GM21576 (cell line): ENCODE measurements at regions not wholly inside any gene's neighbourhood (a gene's known extent, or its start where the extent isn't known, plus 50 kb on each side); places are given as distances from the start of the nearest gene placed in this dataset.

Experiments used
- ATAC-seq: cut with Tn5 transposase; IDR thresholded peaks from one replicate; pipeline ENCODE4 v1.9.1; 2021; ENCODE audit warnings: mild to moderate bottlenecking, moderate library complexity; ENCODE audit not compliant: unreplicated experiment

- ATAC-seq, result no peak
Observed at GRCh38 chr10:111706331-111706730, 477.2 kb downstream of the GPAM start.

DNA sequence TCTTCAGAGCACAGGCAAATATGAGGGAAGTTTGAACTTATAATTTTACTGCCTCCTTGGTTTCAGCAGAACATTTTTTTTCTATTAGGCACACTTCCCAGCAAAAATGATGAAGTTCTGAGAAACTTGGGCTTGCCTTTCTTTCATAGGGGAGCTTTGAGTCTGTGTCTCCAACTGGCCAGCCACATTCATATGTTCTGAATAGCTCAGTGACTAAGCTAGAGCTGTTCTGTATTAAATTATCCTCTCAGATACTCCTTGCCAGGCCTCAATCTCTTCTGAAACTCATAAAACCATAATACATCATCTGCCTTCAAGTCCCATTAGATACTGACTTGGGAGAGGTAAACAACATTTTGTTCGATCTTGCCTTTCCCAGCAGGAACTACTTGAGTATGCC is 476.5 kb downstream of the GPAM start:
- no peak for ATAC-seq

GRCh38 chr10:111709603-111710002 is 474.0 kb downstream of the GPAM start:
- ATAC-seq, result no peak

DNA sequence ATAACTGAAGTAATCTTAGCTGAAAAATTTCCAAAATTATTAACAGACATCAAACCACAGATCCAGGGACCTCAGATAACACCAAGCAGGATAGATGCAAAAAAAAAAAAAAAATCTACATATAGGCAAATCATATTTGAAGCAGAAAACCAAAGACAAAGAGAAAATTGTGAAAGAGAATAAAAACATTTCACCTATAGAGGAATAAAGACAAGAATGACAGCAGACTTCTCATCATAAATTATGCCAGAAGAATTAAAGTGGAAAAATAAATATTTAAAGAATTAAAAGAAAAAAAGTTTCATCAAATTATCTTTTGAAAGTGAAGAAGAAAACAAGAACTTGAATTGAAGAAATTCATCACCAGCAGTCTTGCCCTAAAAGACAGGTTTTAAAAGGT is 467.5 kb downstream of the GPAM start:
- ATAC-seq, result no peak

GRCh38 chr10:111724121-111724520 is 459.4 kb downstream of the GPAM start:
- no peak for ATAC-seq

DNA sequence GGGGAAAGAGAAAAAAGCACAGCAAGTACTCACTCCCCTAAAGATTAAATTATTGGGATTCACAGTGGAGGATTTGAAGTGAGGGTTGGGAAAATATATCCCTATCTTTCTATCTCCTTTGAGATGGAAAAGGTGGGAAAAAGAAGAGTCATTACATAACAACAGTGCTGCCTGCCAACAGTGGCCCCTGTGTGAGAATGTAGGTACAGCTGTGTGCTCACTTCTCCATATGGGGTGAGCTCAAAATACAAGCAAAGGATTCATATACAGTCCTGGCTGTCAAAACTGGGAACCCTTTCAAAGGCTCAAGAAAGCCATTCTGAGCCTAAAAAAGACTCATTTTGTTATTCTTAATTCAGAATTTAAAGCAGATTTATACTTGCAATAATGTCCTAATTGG is 458.5 kb downstream of the GPAM start:
- ATAC-seq, result no peak

- ATAC-seq, result no peak
Observed at GRCh38 chr10:111732166-111732785, 451.3 kb downstream of the GPAM start.

GRCh38 chr10:111739125-111739873 is 444.3 kb downstream of the GPAM start:
- no peak for ATAC-seq

DNA sequence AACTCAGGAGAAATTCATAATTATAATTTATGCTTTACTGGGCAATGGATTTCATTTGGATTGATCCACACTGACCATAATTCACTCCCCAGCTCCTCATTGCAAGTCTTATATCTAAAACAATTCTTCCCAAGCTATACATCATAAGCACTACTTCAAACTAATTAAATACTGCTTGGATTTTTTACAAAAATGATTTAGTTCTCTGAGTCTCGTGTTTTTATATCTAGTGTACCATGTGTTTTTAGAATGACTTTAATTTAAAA is 443.8 kb downstream of the GPAM start:
- no peak for ATAC-seq

GRCh38 chr10:111745982-111746381 is 437.6 kb downstream of the GPAM start:
- ATAC-seq, result no peak

DNA sequence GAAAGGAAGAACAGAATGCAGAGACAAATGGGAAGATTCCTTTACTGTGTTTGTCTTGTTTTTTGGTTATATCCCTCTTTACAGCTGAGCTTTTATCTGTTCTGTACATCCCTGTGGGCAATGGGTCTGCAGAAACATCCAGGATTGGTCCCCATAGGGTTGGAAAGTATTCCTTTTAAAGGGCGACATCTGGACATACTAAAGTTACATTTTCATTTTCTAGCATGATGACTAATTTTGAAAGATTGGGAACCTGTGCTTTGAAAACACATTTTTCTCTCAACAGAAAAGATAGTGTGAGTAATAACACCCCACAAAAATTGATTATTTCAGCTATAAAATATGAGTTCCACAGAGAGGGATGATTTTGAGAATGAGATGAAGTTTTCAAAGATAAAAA is 435.8 kb downstream of the GPAM start:
- no peak for ATAC-seq

- ATAC-seq, result no peak
Observed at GRCh38 chr10:111748184-111748583, 435.4 kb downstream of the GPAM start.

DNA sequence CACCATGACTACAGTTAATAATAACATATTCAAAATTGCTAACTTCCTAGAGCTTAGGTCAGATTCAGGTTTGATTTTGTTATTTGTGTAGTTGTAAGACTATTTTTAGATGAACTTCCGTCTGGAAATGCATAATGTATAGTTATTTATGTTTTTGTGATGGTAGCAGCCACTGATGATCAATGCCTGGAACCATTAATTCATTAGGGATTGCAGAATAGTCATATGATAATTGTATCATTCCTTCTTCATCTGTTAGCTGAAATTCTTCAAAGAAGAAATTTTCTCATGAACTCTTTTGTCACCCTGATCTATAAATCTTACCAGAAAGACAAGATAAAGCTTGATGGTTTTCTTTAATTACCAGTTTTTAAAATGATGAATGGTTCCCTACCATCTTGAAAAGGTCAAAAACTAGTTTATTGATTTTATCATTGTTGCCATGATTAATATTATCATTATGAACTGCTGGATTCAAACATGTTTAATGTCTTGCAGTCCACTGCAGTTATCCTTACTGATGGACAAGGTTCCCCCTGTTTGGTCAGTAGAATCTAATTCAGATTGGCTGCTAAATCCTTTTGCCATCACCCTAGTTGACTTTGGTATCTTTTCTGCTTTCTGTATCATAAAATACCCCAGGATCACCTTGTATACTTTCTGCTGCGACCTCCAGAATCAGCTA is 433.3 kb downstream of the GPAM start:
- no peak for ATAC-seq

- ATAC-seq, result peak; percentile 64
Observed at GRCh38 chr10:111756217-111757061, 427.1 kb downstream of the GPAM start.

DNA sequence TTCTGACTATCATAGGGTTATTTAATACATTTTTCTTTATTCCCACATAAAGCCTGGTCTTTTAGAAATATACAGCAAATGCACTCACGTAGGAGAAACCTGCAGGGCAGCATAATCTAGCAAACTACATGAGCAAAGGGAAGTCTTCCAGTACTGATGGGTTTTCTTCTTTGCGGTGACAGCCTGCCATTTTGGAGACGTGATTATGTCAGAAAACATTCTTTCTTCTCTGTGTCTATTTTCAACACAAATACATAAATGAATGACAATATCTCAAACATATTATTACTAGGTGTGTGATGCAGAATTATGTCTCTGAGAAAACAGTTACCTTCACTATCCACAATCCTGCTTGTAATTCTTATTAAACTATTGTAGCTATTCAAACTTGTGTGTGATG is 425.0 kb downstream of the GPAM start:
- no peak for ATAC-seq

DNA sequence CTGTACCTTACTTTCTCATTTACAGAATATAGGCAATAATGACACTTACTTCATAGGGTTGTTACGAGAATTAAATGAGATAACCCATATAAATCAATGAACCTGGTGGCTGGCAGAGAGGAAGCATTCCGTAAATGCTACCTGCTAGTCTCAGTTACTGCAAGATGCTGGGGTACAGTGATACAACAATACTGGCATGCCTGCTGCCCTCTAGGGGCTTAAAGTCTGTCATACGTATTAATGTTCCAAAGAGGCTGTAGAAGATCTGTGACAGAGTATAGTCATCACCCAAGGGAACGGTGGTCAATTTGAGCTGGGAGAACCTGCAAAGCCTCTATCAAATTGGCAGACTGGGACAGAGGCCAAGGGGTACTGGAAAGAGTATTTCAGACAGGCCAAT is 421.5 kb downstream of the GPAM start:
- ATAC-seq, result no peak

GRCh38 chr10:111765216-111765615 is 418.3 kb downstream of the GPAM start:
- ATAC-seq, result no peak

DNA sequence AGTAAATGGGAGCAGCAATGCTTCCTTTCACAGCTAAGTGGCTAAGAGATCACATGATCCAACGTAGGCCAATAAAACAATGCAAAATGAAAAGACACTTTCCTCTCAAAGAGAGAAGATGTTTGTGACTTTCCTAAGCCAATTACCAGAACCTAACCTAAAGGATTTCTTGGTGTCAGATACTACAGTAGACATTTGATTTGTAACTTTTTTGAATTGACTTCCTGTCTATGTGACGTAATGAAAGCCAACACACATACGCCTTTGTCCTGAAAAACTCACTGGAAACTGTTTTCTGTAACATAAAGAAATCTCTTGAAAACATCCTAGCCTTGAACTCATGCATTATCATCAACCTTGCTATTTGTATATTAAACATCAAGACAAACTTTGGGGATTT is 417.1 kb downstream of the GPAM start:
- no peak for ATAC-seq

DNA sequence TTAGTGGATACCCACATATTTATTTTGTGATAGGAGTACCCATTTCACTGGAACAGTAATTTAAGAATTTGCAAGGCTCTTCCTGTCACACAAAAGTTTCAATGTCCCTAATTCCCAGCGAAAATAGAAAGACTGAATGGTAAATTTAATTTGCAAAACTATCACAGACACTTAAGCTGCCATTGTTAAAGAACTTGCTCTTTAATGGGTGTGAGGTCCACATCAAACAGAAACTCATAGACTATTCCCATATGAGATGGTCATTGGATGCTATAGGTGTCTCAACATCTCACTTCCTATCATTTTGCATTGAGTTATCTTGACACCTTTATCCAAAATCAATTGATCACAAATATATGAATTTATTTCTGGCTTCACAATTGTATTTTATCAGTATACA is 415.9 kb downstream of the GPAM start:
- no peak for ATAC-seq

DNA sequence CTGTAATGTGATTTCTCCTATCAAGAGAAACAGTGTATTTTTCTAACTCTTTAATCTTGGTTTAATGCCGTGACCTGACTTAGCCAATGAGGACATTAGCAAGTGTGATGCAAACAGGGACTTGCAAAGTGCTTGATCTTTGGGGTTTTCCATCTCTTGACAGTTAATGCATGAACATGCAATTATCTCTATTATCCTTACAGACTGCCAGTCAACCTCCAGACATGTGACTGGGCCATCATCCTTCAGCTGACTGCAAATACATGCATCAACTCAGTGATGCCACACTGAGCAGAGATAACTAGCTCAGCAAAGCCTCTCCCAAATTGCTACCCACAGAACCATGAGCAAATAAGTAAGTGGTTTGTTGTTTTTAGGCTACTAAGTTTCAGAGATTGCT is 409.6 kb downstream of the GPAM start:
- no peak for ATAC-seq

DNA sequence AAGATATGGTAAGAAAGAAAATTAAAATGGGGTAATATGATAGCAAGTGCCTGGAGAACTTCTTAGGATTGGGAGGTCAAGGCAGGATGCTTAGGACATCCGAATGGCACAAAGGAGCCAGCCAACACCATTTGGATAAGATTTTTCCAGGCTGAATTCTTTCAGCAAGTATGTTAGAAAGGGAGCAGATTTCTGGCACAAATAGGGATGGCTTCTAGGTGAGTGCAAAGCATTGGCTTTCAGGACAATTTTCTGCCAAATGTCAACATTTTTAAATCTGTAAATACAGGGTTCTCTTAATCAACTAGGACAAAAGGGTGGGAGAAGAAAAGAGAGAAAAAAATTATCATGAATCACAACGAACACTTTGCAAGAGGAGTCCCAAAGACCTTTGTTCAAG is 409.1 kb downstream of the GPAM start:
- no peak for ATAC-seq

DNA sequence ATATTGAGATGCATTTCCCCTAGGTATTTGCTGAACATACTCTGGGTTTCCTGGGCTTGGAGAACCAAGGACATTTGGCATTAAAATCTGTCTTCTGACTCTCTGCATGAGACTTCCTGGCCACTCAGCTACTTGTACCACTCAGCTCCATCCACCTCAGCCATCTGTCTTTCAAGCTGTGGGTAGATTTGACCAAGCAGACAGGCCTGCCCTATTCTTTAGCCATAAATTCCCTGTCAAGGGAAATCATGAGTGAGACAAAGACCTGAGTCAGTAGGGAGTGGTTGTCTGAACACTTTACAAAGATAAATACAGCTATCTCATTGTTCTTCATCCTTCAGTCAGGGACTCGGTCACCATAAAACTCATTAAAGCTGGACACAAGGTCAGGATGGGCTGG is 399.1 kb downstream of the GPAM start:
- ATAC-seq, result no peak
